Stimulated activated naive CD4-positive, alpha-beta T cell (primary cell): ENCODE measurements at regions not wholly inside any gene's neighbourhood (a gene's known extent, or its start where the extent isn't known, plus 50 kb on each side); places are given as distances from the start of the nearest gene placed in this dataset.
A peak's percentile ranks its signal among the peaks of the same experiment; 100 is the strongest.

ENCODE experiments used
- DNase-seq, 6 experiments: peaks; one replicate each; lab custom pipeline; 2025; lab: John Stamatoyannopoulos, UW

- no peak for DNase-seq
Observed at GRCh38 chr2:12083713-12084419, 337.4 kb downstream of the LPIN1 start.

DNA sequence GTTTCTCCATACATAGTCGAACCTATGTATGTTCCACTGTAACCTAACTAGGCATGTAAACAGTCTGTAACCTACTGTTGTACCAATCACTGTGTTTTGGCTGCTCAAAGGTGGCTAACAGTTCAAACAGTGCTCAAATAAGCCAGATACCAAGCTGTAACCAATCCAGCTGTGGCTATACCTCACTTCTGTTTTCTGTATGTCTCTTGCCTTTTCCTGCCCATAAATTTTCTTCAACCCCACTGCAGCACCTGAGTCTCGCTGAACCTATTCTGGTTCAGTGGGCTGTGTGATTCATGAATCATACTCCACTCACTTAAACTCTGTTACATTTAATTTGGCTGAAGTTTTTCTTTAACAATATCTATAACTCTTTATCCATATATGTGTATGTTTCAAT lies 340.7 kb downstream of the LPIN1 start:
- no peak for DNase-seq

DNA sequence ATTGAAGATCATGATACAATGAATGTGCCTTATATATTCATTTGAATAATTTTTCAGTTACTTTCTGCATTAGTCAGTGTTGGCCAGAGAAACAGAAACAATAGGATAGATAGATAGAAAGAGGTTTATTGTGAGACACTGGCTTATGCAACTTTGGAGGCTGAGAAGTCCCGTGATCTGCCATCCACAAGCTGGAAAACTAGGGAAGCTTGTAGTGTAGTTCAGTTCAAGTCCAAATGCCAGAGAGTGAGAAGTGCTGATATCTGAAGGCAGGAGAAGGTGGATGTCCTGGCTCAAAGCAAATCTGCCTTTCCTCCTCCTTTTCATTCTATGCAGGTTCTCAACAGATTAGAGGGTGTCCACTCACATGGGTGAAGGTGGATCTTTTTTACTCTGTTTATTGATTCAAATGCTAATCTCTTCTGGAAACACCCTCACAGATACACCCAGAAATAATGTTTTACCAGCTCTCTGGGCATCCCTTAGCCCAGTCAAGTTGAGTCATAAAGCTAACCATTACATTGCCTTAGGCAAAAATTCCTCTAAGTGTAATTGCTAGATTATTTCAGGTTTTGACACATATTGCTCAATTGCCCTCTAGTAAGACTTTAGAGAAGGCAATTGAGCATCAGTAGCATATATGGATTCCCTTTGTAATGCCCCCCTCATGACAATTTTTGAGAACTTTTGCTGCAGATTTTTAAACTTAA lies 341.4 kb downstream of the LPIN1 start:
- no peak for DNase-seq

- no peak for DNase-seq
Observed at GRCh38 chr2:12089001-12089400, 342.6 kb downstream of the LPIN1 start.

DNA sequence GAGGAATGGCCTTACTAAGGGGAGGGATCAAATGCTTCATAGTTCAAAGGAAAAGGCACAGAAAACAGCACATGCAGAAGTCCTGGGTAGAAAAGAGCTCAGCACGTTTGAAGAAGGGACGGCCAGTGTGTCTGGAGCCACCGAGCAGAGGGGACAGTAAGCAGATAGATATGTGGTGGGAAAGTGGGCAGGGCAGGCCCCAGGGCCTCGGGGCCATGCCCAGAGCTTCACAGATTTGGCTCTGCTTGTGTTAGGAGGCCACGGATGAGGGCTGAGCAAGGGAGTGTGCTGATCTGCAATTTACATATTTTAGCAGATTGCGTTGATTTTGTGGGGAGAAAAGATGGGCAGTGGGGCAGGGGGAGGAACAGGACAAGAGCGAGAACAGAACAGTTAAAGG lies 343.1 kb downstream of the LPIN1 start:
- DNase-seq: no peak

GRCh38 chr2:12090072-12090471 lies 343.6 kb downstream of the LPIN1 start:
- no peak for DNase-seq

DNA sequence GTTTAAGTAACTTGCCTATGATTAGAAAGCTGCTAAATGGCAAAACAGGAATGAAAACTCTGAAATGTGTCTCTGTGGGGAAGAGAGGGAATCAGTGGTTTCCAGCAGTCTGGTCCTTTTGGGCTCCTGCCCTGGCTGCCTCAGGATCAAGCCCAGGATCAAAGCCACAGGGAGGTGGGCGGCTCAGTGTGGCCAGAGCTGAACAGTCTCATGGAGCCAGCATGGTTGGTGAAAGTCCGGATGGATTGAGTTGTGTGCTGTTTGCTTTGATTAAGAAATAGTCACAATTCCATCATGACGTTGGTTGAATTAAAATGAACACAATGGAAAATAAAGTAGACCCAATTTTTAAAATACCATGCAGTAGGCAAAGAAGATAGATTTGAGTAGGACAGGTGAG lies 344.2 kb downstream of the LPIN1 start:
- DNase-seq: no peak

DNA sequence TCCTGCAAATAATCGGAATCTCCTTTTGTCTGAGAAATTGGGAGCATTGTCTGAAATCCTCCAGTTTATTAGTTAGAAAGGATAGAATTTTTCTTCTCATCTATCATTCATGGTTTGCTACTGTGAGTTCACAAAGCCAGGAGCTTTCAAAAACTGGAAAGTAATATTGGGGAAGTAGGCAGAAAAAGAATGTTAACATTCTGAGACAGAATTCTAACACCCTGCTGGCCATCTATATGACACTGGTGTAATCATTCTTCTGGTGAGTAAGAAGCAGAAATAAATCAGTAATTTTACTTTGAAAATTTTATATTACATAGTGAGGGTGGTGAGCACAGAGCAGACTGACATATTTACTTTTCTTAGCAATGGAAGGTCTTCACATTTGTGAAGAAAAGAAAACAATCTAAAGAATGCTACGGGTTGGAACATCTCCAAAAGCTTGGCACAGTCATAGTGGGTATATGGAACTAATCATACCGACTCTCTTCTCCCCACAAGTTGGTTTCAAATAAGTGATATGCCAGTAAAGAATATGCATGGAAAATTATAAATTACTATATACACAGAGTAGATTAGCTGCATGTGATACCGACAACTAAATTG lies 344.9 kb downstream of the LPIN1 start:
- no peak for DNase-seq

DNA sequence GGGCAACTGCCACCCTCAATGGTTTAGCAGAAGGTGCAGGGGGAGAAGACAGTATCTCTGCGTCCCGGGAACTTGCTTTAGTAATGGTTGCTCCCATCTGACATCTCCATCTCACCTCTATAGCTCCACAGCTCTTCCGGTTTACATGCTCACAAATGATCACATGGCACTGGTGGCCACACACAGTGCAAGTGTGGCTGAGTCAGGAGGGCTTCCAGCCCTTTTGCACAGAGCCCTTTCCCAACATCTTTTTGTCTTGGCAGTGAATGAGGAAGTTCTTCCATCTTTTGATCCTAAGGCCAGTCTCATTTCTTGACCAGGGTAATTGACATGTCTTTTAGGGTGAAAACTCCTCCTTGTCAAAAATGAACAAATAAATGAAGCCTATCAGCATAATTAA lies 347.7 kb downstream of the LPIN1 start:
- DNase-seq: no peak

- no peak for DNase-seq
Observed at GRCh38 chr2:12096051-12096787, 349.8 kb downstream of the LPIN1 start.

GRCh38 chr2:12096788-12097449 lies 350.5 kb downstream of the LPIN1 start:
- DNase-seq: no peak

GRCh38 chr2:12097859-12098258 lies 351.4 kb downstream of the LPIN1 start:
- DNase-seq: no peak

GRCh38 chr2:12099374-12099773 lies 352.9 kb downstream of the LPIN1 start:
- DNase-seq: no peak

- DNase-seq: no peak
Observed at GRCh38 chr2:12102679-12103078, 356.2 kb downstream of the LPIN1 start.

GRCh38 chr2:12105180-12105579 lies 358.7 kb downstream of the LPIN1 start:
- no peak for DNase-seq

- no peak for DNase-seq
Observed at GRCh38 chr2:12106440-12107080, 360.1 kb downstream of the LPIN1 start.

GRCh38 chr2:12107321-12107720 lies 360.9 kb downstream of the LPIN1 start:
- no peak for DNase-seq

DNA sequence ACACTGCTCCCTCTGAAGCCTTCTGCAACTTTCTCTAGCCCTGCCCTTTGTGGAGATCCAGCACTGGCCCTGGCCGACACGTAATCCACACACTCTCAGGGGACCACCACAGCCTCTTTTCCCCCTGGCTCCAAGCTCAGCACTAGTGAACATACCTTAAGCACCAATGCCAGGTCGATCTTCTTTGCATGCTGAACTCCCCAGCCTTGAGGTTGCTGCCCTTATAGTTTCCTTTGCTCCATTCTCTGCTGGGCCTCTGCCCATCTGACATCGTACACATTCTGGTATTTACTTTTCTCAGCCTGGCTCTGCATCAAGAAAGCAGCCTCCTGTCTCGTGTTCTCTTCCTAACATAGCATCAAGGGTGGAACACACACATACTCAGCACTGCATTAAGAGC lies 361.5 kb downstream of the LPIN1 start:
- no peak for DNase-seq

GRCh38 chr2:12109363-12110017 lies 363.1 kb downstream of the LPIN1 start:
- DNase-seq: no peak

- peak in 3 of 6 experiments; percentile 63 to 68 (median 67) for DNase-seq
Observed at GRCh38 chr2:12110074-12110473, 363.6 kb downstream of the LPIN1 start.

GRCh38 chr2:12110481-12110880 lies 364.0 kb downstream of the LPIN1 start:
- no peak for DNase-seq
